NCI-H2081 (cell line): ENCODE measurements at regions not wholly inside any gene's neighbourhood (a gene's known extent, or its start where the extent isn't known, plus 50 kb on each side); places are given as distances from the start of the nearest gene placed in this dataset.

Experiments used
- DNase-seq, 2 experiments: peaks; one replicate each; lab custom pipeline; 2025; lab: John Stamatoyannopoulos, UW

DNA sequence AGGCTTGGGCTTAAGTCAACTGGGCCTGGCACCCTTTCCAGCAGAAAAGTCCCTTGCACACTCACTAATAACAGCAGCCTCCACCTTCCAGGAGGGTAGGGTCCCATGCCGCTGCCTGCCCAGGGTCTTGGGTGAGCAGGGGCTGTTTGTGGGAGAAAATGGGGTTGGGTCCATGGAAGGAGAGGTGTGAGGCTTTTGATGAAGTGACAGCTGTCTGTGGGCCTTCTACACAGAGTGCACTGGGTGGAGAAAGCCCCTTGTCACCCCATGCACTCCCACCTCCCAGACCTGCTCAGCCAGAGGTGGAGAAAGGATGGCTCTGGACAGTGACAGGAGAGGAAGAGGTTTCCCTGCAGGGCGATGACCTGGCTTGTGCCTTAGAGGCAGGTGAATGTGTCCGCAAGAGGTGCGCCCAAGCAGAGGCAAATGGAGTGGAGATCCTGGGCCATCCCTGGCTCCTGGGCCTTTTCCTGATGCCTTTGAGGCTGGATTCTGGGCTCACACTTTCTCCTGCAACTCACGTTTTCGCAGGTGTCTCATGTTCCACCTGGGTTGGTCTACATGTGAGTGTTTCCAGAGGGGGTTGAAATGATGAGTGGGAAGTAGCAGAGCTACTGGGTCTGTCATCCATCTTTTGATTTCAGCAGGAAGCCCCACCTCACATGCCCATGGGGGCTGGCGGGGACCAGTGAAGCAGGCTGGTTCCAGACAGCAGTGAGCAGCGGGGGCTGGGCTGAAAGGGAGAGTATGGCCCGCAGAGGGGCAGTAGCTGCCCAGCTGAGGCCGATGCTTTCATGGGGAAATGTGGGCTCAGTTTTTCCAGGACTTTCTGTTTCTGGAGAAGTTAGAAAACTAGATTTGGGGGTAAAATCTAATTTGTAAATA lies 85.2 kb upstream of the PRR23E start:
- DNase-seq: no peak

DNA sequence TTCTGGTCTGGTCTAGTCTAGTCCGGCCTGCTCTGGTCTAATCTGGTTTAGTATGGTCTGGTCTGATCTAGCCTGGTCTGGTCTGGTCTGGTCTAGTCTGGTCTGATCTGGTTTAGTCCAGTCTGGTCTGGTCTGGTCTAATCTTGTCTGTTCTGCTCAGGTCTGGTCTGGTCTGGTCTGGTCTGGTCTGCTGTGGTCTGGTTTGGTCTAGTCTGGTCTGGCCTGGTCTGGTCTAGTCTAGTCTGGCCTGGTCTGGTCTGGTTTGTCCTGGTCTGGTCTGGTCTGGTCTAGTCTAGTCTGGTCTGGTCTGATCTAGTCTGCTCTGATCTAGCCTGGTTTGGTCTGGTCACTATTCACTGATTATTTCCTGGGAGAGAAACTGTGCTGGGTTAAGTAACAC lies 84.1 kb upstream of the PRR23E start:
- DNase-seq: no peak

DNA sequence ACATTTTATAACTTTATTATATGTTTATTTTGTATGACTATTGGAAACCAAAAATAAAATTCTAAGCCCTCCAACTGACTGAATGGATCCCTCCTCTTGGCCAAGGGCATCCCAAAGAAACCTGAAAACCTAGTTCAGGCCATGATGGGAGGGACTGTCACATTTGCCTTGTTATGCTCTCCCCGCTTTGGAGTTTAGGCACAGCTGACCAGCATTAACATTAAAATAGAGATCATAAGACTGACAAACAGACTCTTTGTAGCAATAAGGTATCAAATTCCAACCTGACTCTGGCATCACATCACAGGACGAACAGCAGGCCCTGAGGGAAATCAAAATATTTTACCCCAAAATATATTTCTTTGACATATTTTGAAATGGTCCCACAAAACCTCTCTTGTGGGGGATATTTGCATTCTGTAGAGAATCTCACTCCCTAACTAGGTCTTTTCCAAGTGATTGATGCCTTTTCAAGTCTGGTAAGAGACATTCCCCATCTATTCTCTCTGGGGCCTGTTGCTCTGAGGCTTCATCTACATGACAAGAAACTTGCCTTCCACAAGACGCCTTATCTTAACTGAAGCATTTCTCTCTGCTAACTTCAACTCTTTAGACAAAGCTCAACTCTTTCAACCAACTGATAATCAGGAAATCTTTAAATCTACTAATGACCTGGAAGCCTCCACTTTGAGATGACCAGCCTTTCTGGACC lies 81.8 kb upstream of the PRR23E start:
- DNase-seq: no peak

DNA sequence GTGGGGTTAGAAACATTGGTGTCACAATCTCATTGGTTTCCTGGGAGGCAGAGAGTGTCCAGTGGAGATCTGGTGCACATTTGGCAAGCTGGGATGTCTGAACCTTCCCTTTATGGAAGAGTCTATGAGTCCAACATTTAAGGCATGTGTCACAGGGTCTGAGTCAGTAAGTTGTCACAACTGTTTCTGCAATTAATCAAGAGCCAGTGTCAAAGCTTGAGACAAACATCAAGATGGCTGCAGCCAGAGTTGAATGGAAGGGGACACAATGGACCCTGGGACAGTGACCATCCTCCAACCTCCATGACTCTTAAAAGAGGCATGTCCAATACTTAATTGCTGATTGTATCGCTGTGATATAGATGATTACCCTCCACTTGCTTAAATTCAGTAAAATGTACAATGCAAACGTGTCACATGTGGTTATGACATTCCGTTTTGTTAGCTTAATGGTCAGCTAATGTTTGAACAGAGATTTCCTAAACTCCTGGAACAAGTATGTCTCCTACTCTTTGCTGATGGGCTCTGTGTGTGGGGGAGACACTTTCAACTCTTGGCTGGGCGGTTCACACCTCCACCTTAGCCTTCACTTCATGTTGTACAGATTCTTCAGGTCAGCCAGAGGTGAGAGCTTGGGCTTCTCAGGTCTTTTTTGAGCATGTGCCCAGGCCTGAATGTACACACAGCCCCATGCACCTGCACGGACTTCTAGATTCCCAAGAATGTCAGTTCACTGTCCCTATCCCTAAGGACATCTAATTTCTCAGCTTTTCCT lies 79.9 kb upstream of the PRR23E start:
- DNase-seq: no peak

DNA sequence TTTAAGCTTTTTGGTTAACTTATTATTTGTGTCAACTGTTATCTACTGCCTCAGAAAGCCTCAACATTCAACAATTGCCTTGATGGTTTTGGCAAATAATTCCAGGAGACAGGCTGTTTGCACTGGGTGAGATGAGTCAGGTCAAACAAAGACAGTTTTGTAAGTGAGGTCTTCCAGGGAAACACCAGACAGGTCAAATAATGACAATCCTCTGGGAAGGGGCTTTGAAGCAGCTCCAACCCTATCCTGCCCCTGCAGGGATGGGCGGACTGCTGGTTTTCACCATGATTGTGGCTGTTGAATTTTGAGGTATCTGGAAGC lies 79.4 kb upstream of the PRR23E start:
- DNase-seq: no peak

DNA sequence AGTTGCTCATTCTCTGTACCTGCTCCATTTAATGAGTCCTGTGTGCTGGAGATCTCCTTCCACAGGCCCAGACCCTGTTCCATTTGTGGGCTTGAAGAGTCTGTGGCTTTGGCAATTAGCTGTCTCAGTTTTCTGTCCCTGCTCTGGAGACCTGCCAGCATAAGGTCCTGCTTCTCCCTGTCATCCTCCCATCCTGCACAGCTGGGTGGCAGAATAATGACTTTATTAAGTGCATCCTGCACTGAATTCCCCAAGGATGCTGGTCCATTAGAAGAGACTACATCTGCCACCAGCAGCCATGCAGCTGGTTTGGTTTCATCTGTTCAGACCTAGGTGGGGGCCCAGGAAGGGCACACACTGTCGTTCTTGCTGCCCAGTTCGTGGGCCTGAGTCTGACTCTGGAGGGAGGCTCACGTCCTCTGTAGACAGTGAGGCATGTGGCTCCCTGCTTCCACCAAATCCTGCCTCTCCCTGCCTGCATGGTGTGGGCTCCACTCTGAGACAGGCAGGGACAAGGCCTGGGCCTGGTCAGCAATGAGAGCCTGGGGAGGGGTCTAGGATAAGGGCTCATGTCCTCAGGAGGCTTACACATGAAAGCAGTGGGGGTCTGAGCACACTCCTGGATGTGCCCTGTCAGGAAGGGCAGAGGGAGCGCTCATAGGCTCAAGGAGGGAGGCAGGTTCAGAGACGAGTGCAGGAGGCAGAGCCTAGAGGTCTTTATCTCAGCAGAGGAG lies 78.4 kb upstream of the PRR23E start:
- DNase-seq: peak in 1 of 2 experiments; percentile 34

DNA sequence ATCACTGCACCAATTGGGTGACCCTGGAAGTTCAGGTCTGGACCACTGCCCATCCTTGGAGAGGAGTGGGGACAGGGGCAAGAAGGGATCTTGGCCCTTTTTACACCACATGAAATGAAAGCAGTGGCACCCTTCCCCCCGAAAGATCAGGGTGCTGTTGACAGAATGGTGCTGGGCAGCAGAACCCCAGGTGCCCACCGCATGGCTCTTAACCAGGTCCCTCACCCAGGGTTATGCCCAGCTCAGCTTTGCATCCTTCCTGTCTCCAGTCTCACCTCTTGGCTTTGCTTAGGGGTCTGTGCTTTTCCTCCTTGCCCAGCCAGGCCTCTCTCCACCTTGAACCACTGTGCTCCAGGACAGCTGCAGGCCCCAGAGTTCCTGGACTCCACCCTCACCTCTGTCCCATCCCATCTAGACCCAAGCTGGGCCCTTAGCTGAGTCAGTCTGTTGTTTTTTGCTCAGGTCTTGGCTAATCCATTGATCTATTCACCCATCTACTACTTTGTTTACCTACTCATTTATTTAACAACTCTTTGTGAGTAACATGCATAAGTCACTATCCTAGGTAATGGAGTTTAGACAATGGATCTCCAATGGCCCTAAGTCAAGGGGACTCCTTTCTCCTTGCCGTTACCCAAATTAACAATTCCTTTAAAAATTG lies 77.1 kb upstream of the PRR23E start:
- no peak for DNase-seq

DNA sequence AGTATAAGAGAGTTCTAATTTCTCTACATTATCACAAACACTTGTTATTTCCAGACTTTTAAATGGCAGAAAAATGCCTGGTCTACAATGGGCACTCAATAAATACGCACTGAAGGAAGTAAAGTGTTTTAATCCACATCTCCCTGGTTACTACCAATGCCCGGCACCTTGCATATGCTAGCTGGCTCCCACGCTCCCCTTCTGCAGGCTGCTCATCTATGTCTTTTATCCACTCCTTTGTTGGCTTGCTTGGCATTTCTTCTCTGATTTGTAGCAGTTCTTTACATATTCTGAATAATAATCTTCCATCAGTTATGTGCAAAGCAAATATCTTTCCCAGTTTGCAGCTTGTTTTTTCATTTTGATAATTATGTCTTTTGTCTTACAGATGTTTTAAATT lies 74.6 kb upstream of the PRR23E start:
- no peak for DNase-seq

DNA sequence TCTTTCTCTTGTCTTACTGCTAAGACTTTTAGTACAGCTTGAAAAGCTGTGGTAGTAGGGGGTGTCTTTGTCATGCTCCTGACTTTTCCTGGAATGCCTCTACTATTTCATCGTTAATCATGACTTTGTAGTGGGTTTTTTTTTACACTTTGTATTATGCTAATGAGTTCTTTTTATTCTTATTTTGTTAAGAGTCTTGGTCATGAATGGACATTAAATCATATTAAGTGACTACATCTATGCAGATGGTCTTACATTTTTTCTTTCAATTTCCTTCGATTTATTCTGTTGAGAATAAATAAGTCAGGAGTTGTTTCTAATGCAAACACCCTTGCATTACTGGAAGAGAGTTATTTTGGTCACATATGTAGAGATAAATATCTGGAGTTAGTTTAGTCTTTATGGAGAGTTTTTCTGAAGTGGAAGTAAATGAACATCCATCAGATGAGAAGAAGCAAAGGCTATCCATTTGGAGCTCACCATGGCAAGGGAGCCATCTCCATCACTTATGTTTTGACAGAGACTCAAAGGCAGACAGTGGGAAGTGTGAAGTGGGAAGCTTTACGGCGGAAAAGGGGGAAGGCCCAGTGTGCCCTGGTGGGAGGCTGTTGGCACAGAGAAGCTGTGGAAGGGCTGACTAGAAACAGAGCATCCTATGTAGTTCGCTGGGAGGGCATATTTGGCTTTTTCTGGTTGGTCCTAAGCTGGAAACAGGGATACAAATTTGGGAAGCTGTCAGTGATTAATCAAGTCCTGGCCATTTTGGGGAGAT lies 73.1 kb upstream of the PRR23E start:
- DNase-seq: no peak

DNA sequence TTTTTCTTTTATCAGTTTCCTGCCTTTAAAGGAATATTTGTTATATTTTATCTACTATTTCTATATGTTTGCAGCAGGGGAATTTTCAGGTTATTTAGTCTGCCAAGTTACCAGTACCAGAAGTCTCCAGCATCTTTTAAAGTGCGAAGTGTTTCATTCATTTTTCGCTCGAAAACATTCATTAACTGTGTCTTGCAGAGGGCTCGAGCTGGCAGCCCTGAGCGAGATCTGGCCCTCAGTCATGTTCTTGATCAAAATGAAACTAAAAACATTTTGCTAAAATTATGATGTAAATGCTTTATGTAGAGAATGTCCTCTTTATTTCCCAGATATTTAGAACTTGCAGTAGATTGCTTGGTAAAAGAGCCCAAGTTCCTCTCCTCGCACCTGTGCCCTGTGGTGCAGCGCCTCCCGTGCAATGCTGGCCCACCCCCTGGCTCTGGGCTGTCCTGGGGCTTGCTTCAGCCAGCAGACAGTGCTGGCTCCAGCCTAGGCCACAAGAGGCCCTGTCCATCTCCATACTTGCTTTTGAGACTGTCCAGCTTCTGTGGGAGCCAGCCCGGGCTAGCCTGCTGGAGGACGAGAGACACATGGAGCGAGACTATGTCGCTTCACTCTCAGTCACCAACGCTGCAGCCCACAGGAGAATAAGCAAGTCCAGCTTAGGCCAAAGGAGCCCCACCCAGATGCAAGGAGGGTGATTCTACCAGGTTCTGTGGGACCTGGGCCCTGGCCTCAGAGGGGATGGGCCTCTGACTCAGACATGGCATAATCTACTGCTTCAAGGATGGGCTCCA lies 71.9 kb upstream of the PRR23E start:
- no peak for DNase-seq

DNA sequence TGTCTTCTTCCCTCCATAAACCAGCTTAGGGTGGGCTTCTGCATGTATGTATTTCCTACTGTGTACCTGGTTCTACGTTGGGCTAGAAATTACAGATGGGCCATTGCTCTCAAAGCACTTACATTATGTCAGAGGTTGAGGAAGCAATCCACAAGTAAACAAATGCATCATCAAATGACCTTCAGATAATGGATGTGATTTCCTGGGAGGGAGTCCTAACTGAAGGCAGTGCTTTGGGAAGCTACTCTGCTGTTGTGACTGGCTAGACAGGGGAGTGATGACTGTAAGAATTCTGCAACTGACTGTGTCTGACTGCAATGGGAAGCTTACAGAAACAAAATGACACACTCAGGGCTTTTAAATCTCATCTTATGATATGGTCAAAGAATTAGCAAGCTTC lies 71.0 kb upstream of the PRR23E start:
- no peak for DNase-seq

DNA sequence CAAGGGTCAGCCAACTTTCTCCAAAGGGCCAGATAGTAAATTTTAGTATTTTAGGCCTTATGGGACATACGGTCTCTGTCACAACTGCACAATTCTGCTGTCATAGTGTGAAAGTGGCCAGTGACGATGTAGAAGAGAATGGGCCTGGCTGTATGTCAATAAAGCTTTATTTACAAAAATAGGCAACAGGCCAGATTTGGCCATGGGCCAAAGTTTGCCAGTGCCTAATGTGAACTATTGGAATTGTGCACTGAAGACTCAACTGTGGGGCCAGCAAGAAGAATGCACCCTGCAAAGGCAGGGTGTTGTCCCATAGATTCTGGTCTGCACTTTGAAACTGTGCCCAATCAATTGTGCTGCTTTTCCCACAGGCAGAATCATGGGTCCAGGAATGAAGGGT lies 69.4 kb upstream of the PRR23E start:
- DNase-seq: no peak

DNA sequence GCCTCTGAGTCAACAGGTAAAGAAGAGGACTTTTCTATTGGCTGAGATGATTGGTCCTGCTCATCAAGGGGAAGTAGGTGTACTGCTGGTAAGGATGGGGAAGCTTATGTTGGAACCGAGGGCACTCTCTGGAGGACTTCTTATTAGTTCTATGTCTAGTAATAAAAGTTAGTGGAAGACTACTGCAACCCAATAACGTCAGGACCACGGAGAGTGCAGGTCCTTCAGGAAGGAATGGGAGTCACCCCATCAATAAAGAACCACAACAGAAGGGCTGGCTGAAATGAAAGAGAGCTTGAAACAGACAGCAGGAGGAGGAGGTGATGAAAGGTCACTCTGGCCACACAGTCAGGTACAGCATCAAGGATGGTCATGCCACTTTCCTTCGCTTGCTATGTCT lies 68.8 kb upstream of the PRR23E start:
- DNase-seq: no peak

DNA sequence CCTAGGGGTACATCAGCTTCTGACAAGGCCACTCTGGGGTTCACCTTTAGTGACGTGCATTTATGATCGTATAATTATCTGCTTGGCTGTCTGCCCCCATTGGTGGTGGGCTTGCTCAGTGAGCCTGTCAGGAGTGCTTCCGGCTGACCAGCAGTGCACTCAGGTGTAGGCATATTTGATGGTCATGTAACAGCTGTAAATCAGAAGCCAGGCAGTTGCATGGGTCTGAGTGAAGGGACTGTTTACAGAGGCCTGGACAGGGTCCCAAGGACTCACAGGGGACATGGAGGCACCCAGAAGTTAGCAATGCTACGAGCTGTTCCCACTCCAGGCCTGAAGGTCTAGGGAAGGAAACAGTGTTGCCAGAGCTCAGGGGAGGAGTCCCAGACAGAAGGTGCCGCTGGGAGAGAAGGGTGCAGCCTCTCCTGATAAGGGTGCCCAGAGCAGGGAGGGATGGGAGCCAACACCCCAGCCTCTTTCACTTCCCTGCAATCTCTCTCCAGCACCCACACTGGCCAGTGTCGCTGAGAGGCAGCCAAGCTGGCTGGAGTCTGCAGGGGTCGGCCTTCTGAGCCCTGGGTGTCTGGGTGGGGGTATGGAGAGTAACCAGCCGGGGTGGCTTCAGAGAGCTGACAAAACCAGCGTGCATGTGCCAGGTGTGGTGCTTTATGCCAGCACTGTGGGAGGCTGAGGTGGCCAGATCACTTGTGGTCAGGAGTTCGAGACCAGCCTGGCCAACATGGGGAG lies 61.3 kb upstream of the PRR23E start:
- DNase-seq: no peak

DNA sequence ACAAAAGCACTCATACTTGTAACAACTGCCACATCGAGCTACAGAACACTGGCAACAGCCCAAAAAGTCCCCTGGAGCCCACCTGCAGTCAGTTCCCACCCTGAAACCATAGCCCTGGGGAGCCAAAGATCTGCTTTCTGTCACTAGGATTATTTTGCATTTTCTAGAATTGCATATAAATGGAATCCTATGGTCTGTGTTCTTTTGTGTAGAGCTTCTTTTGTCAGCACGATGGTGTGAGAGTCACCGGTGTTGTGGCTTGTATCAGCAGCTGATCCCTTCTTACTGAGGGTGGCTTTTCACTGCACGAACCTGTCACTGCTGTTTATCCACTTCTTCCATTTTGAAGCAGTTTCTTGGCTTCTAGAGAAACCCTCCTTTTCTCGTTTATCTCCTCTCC lies 60.1 kb upstream of the PRR23E start:
- no peak for DNase-seq

DNA sequence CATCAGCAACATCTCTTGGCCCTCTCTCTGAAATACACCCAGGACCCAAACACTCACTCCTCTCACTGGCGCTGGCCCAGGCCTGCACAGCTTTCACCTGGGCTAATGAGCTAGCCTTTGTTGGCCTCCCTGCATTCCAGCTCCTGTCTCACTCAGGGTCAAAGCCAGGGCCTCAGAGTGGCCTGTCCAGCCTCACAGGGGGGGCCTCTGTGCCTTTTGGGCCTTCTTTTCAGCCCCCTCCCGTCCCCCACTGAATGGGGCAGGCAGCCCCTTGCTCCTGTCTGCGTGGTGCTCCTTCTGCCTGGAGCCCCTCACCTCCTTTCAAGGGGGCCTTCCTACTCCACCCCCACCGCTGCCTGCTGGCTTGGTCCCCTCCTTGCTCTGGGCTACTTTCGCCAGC lies 59.0 kb upstream of the PRR23E start:
- no peak for DNase-seq

DNA sequence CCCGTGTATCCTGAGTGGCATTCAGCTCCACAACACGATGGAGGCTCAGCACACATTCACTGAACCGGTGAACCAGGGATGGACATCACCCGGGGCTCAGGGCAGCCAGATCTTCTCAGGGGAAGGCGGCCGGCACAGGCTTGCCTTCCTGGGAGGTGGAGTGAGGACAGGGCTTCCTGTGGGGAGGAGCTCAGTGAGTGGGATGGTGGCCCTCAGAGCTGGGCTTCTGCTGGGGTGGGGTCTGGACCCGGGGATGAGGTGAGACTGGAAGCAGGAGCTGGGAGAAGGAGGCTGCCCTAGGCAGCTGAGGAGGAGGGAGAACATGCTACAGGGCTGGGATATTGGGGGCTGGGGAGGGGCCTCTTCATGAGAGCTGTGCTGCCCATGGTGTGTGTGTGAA lies 58.5 kb upstream of the PRR23E start:
- DNase-seq: no peak

DNA sequence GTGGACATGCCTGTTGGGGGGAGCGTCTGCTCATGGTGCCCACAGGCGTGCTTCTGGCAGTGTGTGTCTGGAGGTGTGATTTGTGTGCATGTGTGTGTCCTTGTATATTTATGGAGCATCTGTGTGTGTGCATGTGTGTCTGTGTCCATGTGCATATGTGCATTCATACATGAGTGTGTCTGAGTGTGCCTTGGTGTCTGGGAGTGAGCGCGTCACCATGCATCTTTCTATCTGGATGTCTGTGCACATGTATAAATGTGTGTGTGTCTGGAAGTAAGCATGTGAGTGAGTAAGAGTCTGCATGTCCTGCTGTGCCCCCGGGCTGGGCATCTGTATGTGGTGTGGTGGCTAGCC lies 58.1 kb upstream of the PRR23E start:
- no peak for DNase-seq

DNA sequence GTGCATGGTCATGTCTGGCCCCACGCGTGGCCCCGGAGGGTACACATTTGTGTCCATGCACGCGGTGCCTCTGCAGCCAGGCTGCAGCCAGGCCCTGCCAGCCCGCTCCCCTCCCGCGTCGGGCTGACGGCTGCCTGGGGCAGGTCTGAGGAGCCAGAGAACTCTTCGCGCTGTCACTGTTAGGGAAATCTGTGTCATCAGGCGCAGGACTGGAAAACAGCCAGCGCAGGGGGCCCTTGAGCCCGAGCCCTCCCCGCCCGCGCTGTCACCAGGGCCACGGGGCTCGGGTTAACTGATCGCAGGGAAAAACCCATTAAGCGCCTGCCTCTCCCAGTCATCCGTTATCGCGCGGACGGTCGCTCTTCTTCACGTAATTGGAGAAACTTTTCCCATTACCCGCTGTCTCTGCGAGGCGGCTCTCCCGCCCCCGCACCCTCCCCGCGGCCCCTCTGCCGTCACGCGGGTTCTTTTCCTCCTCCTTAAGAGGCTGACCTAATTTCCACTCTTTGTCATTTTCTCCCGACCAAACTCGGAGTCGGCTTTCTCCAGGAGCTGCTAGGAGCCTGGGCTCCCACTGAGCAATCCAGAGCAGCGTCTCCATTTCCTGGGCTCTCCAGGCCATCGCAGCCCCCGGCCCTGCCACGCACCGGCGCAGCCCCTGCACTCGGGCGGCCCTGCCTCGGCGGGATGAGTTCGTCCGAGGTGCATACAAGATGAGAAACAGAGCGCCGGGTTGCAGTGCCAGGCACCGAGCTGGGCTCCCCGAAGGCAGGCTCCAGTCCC lies 57.5 kb upstream of the PRR23E start:
- DNase-seq: no peak
